ENCODE measurements at regions not wholly inside any gene's neighbourhood (a gene's known extent, or its start where the extent isn't known, plus 50 kb on each side); places are given as distances from the start of the nearest gene placed in this dataset.
"Not testable (repeated sequence)": the region's sequence is repeated elsewhere in the genome, so short reads cannot be mapped to it uniquely, and the experiment has no call there.

GRCh38 chr1:146771409-146771808 is 166.7 kb upstream of the NBPF12 start:
- TF ChIP-seq POLR2A, CTCF (IDR thresholded peaks at IDR 0.05): not testable (repeated sequence)

All from breast epithelium (tissue), 3 donors.